DND-41 (cell line): ENCODE measurements at regions not wholly inside any gene's neighbourhood (a gene's known extent, or its start where the extent isn't known, plus 50 kb on each side); places are given as distances from the start of the nearest gene placed in this dataset.

Experiments used
- EZH2 ChIP-seq: IDR thresholded peaks from 3 replicates; pipeline ENCODE4 v1.6.1; 2012; ENCODE audit warnings: borderline replicate concordance, low read depth, mild to moderate bottlenecking, moderate library complexity, low read length, inconsistent platforms; ENCODE audit not compliant: severe bottlenecking
- TF ChIP-seq, protein P1 (sequence below): IDR thresholded peaks from 2 replicates; pipeline ENCODE4 v1.5.1; 2012; ENCODE audit warnings: borderline replicate concordance, low read length, moderate library complexity, mild to moderate bottlenecking; ENCODE audit not compliant: poor library complexity, severe bottlenecking; ENCODE audit errors: extremely low read depth

DNA sequence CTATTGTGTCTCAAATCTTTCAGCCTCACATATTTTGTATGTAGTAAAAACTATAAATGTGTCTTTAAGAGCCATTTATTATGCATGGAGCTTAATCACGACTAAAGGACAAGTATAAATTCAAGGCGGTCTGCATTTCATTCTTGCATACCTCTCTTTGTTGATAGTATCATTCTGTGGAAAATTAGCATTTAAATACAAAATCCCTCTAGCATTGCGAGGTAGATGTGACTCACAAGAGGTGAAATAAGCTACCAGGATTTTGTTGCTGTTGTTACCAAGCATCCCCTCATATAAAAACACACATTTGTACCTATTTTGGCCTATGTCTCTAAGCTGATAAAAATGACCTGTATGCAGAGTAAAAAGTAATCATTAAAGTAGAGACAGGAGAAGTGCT, 537.4 kb upstream of the LUZP2 start:
- TF ChIP-seq, protein P1, sequence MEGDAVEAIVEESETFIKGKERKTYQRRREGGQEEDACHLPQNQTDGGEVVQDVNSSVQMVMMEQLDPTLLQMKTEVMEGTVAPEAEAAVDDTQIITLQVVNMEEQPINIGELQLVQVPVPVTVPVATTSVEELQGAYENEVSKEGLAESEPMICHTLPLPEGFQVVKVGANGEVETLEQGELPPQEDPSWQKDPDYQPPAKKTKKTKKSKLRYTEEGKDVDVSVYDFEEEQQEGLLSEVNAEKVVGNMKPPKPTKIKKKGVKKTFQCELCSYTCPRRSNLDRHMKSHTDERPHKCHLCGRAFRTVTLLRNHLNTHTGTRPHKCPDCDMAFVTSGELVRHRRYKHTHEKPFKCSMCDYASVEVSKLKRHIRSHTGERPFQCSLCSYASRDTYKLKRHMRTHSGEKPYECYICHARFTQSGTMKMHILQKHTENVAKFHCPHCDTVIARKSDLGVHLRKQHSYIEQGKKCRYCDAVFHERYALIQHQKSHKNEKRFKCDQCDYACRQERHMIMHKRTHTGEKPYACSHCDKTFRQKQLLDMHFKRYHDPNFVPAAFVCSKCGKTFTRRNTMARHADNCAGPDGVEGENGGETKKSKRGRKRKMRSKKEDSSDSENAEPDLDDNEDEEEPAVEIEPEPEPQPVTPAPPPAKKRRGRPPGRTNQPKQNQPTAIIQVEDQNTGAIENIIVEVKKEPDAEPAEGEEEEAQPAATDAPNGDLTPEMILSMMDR, result no peak
- TF ChIP-seq EZH2, result no peak
